Nephron progenitor cell (in vitro differentiated cells): ENCODE measurements at regions not wholly inside any gene's neighbourhood (a gene's known extent, or its start where the extent isn't known, plus 50 kb on each side); places are given as distances from the start of the nearest gene placed in this dataset.
"Not testable (repeated sequence)": the region's sequence is repeated elsewhere in the genome, so short reads cannot be mapped to it uniquely, and the experiment has no call there.

Source experiments
- DNase-seq: peaks from one replicate; pipeline ENCODE4 v3.0.0; 2021
- H3K27ac Mint-ChIP-seq: 2 replicates; pipeline ENCODE4 v1.8.0; 2021; ENCODE audit warnings: mild to moderate bottlenecking, moderate library complexity, mixed read lengths
- H3K27me3 Mint-ChIP-seq: 2 replicates; pipeline ENCODE4 v1.8.0; 2021; ENCODE audit warnings: mild to moderate bottlenecking, low read depth, mixed read lengths; ENCODE audit not compliant: poor library complexity
- H3K36me3 Mint-ChIP-seq: 2 replicates; pipeline ENCODE4 v1.8.0; 2021; ENCODE audit warnings: low read depth, mixed read lengths
- H3K4me1 Mint-ChIP-seq: 2 replicates; pipeline ENCODE4 v1.8.0; 2021; ENCODE audit warnings: mixed read lengths
- H3K4me3 Mint-ChIP-seq: 2 replicates; pipeline ENCODE4 v1.8.0; 2021; ENCODE audit warnings: mild to moderate bottlenecking, moderate library complexity, mixed read lengths
- H3K9me3 Mint-ChIP-seq: 2 replicates; pipeline ENCODE4 v1.8.0; 2021; ENCODE audit warnings: mild to moderate bottlenecking, moderate library complexity, mixed read lengths

GRCh38 chr1:83180621-83181020 lies 818.3 kb downstream of the TTLL7 start:
- H3K4me3 Mint-ChIP-seq, result peak overlapping the region; percentile 59
- H3K27ac Mint-ChIP-seq, H3K4me1 Mint-ChIP-seq, DNase-seq, H3K27me3 Mint-ChIP-seq: not testable (repeated sequence)
- peaks cover 15% of the 10 kb centered on the region for H3K36me3 Mint-ChIP-seq
- H3K9me3 Mint-ChIP-seq, result peaks cover 23% of the 10 kb centered on the region

- H3K27ac Mint-ChIP-seq, H3K27me3 Mint-ChIP-seq, H3K4me1 Mint-ChIP-seq, H3K4me3 Mint-ChIP-seq, DNase-seq, H3K36me3 Mint-ChIP-seq: not testable (repeated sequence)
- H3K9me3 Mint-ChIP-seq, result peaks cover 19% of the 10 kb centered on the region
Observed at GRCh38 chr1:83167634-83168033, 831.3 kb downstream of the TTLL7 start.

GRCh38 chr1:83163879-83164475 lies 835.0 kb downstream of the TTLL7 start:
- H3K27me3 Mint-ChIP-seq, H3K36me3 Mint-ChIP-seq, DNase-seq, H3K4me3 Mint-ChIP-seq, H3K4me1 Mint-ChIP-seq, H3K9me3 Mint-ChIP-seq: not testable (repeated sequence)
- H3K27ac Mint-ChIP-seq, result peak overlapping the region; percentile 69

- not testable (repeated sequence) for H3K36me3 Mint-ChIP-seq, H3K27me3 Mint-ChIP-seq, H3K27ac Mint-ChIP-seq, H3K9me3 Mint-ChIP-seq, H3K4me3 Mint-ChIP-seq, DNase-seq, H3K4me1 Mint-ChIP-seq
Observed at GRCh38 chr1:83158924-83159323, 840.0 kb downstream of the TTLL7 start.

GRCh38 chr1:83154306-83154705 lies 844.6 kb downstream of the TTLL7 start:
- not testable (repeated sequence) for H3K36me3 Mint-ChIP-seq, H3K27me3 Mint-ChIP-seq, H3K9me3 Mint-ChIP-seq, H3K4me3 Mint-ChIP-seq, DNase-seq, H3K27ac Mint-ChIP-seq
- peaks cover 13% of the 10 kb centered on the region for H3K4me1 Mint-ChIP-seq

GRCh38 chr1:83151167-83151898 lies 847.6 kb downstream of the TTLL7 start:
- Mint-ChIP-seq H3K27ac (peak overlapping the region; percentile 76), H3K4me1 (peaks cover 13% of the 10 kb centered on the region)
- H3K4me3 Mint-ChIP-seq, H3K36me3 Mint-ChIP-seq, H3K27me3 Mint-ChIP-seq, DNase-seq, H3K9me3 Mint-ChIP-seq: not testable (repeated sequence)

GRCh38 chr1:83150479-83150878 lies 848.5 kb downstream of the TTLL7 start:
- not testable (repeated sequence) for H3K9me3 Mint-ChIP-seq, H3K27me3 Mint-ChIP-seq, H3K36me3 Mint-ChIP-seq, H3K4me3 Mint-ChIP-seq, DNase-seq
- peak overlapping the region; percentile 76 for H3K27ac Mint-ChIP-seq
- peaks cover 13% of the 10 kb centered on the region for H3K4me1 Mint-ChIP-seq

GRCh38 chr1:83145820-83146219 lies 853.1 kb downstream of the TTLL7 start:
- Mint-ChIP-seq H3K36me3 (peaks cover 12% of the 10 kb centered on the region), H3K9me3 (peaks cover 22% of the 10 kb centered on the region)
- not testable (repeated sequence) for H3K27me3 Mint-ChIP-seq, DNase-seq, H3K4me1 Mint-ChIP-seq, H3K27ac Mint-ChIP-seq, H3K4me3 Mint-ChIP-seq

GRCh38 chr1:83142802-83143201 lies 856.1 kb downstream of the TTLL7 start:
- H3K27me3 Mint-ChIP-seq, H3K4me3 Mint-ChIP-seq, DNase-seq, H3K27ac Mint-ChIP-seq, H3K4me1 Mint-ChIP-seq: not testable (repeated sequence)
- H3K36me3 Mint-ChIP-seq, result peaks cover 20% of the 10 kb centered on the region
- peaks cover 36% of the 10 kb centered on the region for H3K9me3 Mint-ChIP-seq

- not testable (repeated sequence) for DNase-seq, H3K27ac Mint-ChIP-seq, H3K4me3 Mint-ChIP-seq, H3K27me3 Mint-ChIP-seq, H3K36me3 Mint-ChIP-seq
- Mint-ChIP-seq H3K4me1 (peaks cover 16% of the 10 kb centered on the region), H3K9me3 (peaks cover 18% of the 10 kb centered on the region)
Observed at GRCh38 chr1:83135524-83136157, 863.3 kb downstream of the TTLL7 start.

GRCh38 chr1:83134322-83135014 lies 864.5 kb downstream of the TTLL7 start:
- H3K9me3 Mint-ChIP-seq, result peaks cover 16% of the 10 kb centered on the region
- not testable (repeated sequence) for H3K27ac Mint-ChIP-seq, H3K36me3 Mint-ChIP-seq, H3K4me3 Mint-ChIP-seq, DNase-seq, H3K27me3 Mint-ChIP-seq
- H3K4me1 Mint-ChIP-seq, result peaks cover 19% of the 10 kb centered on the region
